ENCODE measurements at regions not wholly inside any gene's neighbourhood (a gene's known extent, or its start where the extent isn't known, plus 50 kb on each side); places are given as distances from the start of the nearest gene placed in this dataset.

DNA sequence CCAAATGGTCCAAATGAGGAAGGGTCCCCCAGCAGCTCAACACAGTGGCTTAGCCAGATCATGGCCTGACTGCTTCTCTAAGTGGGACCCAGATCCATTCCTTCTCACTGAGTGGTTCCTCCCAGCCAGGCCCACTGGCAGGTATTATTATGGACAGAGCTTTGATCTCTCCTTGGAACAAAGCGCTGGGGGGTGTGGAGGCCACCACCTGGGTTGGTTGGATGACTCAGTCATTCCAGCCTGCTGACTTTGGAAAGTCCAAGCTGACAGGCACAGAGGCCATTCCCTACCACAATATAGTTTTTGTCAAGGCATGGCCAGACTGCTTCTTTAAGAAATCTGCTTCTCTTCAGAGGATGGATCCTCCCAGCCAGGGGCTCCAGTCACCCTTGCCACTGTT is 341.1 kb downstream of the BTG1 start:
- TF ChIP-seq, protein P1, sequence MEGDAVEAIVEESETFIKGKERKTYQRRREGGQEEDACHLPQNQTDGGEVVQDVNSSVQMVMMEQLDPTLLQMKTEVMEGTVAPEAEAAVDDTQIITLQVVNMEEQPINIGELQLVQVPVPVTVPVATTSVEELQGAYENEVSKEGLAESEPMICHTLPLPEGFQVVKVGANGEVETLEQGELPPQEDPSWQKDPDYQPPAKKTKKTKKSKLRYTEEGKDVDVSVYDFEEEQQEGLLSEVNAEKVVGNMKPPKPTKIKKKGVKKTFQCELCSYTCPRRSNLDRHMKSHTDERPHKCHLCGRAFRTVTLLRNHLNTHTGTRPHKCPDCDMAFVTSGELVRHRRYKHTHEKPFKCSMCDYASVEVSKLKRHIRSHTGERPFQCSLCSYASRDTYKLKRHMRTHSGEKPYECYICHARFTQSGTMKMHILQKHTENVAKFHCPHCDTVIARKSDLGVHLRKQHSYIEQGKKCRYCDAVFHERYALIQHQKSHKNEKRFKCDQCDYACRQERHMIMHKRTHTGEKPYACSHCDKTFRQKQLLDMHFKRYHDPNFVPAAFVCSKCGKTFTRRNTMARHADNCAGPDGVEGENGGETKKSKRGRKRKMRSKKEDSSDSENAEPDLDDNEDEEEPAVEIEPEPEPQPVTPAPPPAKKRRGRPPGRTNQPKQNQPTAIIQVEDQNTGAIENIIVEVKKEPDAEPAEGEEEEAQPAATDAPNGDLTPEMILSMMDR (IDR thresholded peaks at IDR 0.05; ENCODE audit: insufficient read depth, low read depth, low read length): no peak
- TF ChIP-seq EZH2 (IDR thresholded peaks at IDR 0.05; ENCODE audit: insufficient read depth, low read length): no peak
